Heart left ventricle (tissue), 13 donors: ENCODE measurements at regions not wholly inside any gene's neighbourhood (a gene's known extent, or its start where the extent isn't known, plus 50 kb on each side); places are given as distances from the start of the nearest gene placed in this dataset.

Source experiments
- CTCF ChIP-seq, 12 donors: fragments of 200-600 bp; sonication (generic) in 4 of 12; IDR thresholded peaks; one replicate each; pipeline versions ENCODE4 v1.5.0 to v1.8.0; 2018 to 2022; ENCODE audit warnings: antibody characterized with exemption in 12 of 12, mild to moderate bottlenecking in 5 of 12
- POLR2A ChIP-seq, 2 donors: fragments of 450-650 bp; IDR thresholded peaks; one replicate each; pipeline ENCODE4 v1.6.1; 2017; ENCODE audit warnings: antibody characterized with exemption in 2 of 2, mild to moderate bottlenecking in 2 of 2, moderate library complexity in 2 of 2
- donor health status: ischemic (EF 13 %, LVEDD 7.1; RV severe dilation, severe dysfunction).
- donor health status: DM: no; HTN: yes; CAD: no.
- donor health status: DM: no; HTN: no; CAD: no.
- donor health status: ischemic (EF 25% LVEDD 6.9; RV normal size, moderate dysfunction).
- donor health status: ischemic (EF 25% LVEDD 5.7; RV mildly dilated, moderate dysfunction).
- donor health status: ischemic (EF 35%, LVEDD 5.7; RV mildly dilated, moderate dysfunction).
- donor health status: nonischemic (EF 11% LVEDD 7.7; RV severe dilation, severe dysfunction).
- donor health status: DM: yes; HTN: yes; CAD: no.
- donor health status: PGD.
- donor health status: ischemic (EF 29% LVEDD 5.4; RV normal size, mild dysfunction).
- donor health status: nonischemic (EF 23%, LVEDD 6.1; RV moderate dilation, normal function).

- TF ChIP-seq CTCF (IDR thresholded peaks at IDR 0.05) (no peak), POLR2A (IDR thresholded peaks at IDR 0.05) (no peak)
Measured at GRCh38 chr2:180374502-180375281, 367.6 kb upstream of the CWC22 start.
